ENCODE measurements at regions not wholly inside any gene's neighbourhood (a gene's known extent, or its start where the extent isn't known, plus 50 kb on each side); places are given as distances from the start of the nearest gene placed in this dataset.

DNA sequence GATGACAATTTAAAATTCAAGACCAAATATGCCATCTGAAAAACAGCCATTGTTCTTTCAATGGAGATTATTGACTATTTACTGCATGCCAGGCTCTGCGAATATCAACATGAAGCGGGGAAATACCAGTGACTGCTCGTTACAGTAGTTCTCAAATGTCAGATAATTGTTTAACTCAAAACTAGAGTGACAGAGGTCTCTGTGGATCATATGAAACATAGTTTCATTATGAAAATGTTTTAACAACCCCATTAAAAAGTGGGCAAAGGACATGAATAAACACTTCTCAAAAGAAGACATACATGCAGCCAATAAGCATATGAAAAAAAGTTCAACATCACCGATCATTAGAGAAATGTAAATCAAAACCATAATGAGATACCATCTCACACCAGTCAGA lies 50.0 kb upstream of the GPR149 start:
- Histone ChIP-seq H3K27ac (no peak overlapping the region), H3K27me3 (no peaks in the 10 kb centered on the region), H3K36me3 (no peaks in the 10 kb centered on the region), H3K4me3 (no peak overlapping the region), H3K4me1 (no peaks in the 10 kb centered on the region), H3K9me3 (no peaks in the 10 kb centered on the region)
- in situ Hi-C loops (cut with MboI; ENCODE audit: low sequenced_read_pairs in 4 of 4) (no loop called here), intact Hi-C loops (cut with DNase I; ENCODE audit: low total_unique reads) (no loop called here)
- no peak for DNase-seq
- TF ChIP-seq CTCF (IDR thresholded peaks at IDR 0.05 in 4 of 5, conservative IDR thresholded peaks at IDR 0.05 in 1 of 5), result no peak
- TF ChIP-seq POLR2A (IDR thresholded peaks at IDR 0.05), result no peak
- no peak for ATAC-seq
